ENCODE measurements at regions not wholly inside any gene's neighbourhood (a gene's known extent, or its start where the extent isn't known, plus 50 kb on each side); places are given as distances from the start of the nearest gene placed in this dataset.

DNA sequence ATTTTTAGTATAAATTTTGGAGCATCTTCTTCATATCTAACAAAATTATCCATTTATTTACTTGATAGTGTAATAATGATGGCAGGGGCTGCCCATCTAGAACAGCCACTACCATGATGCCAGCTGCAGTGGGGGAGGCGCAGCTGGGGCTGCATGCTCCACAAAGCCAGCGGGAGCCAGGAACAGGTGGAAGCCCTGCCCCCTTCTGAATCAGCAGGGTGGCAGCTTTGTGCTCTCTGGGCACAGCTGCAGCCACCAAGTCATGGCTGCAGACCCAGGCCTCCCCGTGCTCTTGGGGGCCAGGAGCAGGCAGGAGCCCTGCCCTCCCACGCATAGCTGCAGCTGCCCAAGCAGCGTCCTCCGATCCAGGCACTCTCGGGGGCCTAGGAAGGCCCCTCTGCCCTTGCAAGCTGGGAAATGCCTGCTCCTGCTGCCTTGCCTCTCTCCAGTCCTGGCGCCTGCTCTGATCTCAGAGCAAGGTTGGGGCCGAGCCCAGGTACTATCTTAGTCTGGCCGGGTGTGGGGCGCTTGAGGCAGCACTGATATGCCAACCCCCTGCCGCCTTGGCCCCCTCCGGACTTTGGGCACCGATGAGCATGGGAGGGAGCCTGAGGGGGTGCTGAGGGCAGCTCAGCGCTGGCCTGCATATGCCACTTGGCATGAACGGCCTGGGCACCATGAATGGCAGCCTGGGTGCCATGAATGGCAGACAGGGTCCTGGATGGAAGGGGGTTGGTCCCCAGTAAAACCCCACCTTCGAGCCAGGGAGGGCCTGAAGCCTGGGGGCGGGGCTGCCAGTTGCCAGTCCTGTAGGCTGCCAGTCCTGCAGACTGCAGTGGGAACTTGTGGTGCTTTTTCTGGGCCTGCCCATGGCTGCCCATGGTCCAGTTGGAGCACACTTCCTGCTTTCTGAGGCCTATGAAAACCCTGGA lies 1110.8 kb upstream of the POT1 start:
- TF ChIP-seq CREB5 (CRISPR knock-in tag; IDR thresholded peaks at IDR 0.05; ENCODE audit: low read depth) (no peak), CSRNP3 (CRISPR knock-in tag; IDR thresholded peaks at IDR 0.05) (no peak), ZFP30 (CRISPR knock-in tag; IDR thresholded peaks at IDR 0.05) (no peak), PATZ1 (CRISPR knock-in tag; IDR thresholded peaks at IDR 0.05; ENCODE audit: borderline replicate concordance) (no peak), RARB (CRISPR knock-in tag; IDR thresholded peaks at IDR 0.05) (no peak), ARNTL (CRISPR knock-in tag; IDR thresholded peaks at IDR 0.05; ENCODE audit: borderline replicate concordance, low read depth) (no peak), ZC3H10 (CRISPR knock-in tag; IDR thresholded peaks at IDR 0.05) (no peak), CSDC2 (CRISPR knock-in tag; IDR thresholded peaks at IDR 0.05) (no peak)
